GM18499 (cell line): ENCODE measurements at regions not wholly inside any gene's neighbourhood (a gene's known extent, or its start where the extent isn't known, plus 50 kb on each side); places are given as distances from the start of the nearest gene placed in this dataset.
"Not testable (repeated sequence)": the region's sequence is repeated elsewhere in the genome, so short reads cannot be mapped to it uniquely, and the experiment has no call there.

ENCODE experiments used
- ATAC-seq: cut with Tn5 transposase; IDR thresholded peaks from one replicate; pipeline ENCODE4 v1.9.1; 2021; ENCODE audit warnings: moderate number of reproducible peaks; ENCODE audit not compliant: insufficient read depth, unreplicated experiment

- not testable (repeated sequence) for ATAC-seq
Observed at GRCh38 chr7:66455432-66455831, 173.2 kb upstream of the KCTD7 start.

GRCh38 chr7:66456431-66456830 lies 172.2 kb upstream of the KCTD7 start:
- ATAC-seq = not testable (repeated sequence)

GRCh38 chr7:66458991-66459390 lies 169.7 kb upstream of the KCTD7 start:
- not testable (repeated sequence) for ATAC-seq

GRCh38 chr7:66459783-66460413 lies 168.8 kb upstream of the KCTD7 start:
- not testable (repeated sequence) for ATAC-seq

GRCh38 chr7:66460921-66461361 lies 167.7 kb upstream of the KCTD7 start:
- no peak for ATAC-seq

- ATAC-seq = not testable (repeated sequence)
Observed at GRCh38 chr7:66461397-66461796, 167.3 kb upstream of the KCTD7 start.

- not testable (repeated sequence) for ATAC-seq
Observed at GRCh38 chr7:66462831-66463230, 165.8 kb upstream of the KCTD7 start.

- no peak for ATAC-seq
Observed at GRCh38 chr7:66464059-66464458, 164.6 kb upstream of the KCTD7 start.

GRCh38 chr7:66466081-66466600 lies 162.5 kb upstream of the KCTD7 start:
- ATAC-seq = no peak

- ATAC-seq = no peak
Observed at GRCh38 chr7:66467887-66468286, 160.8 kb upstream of the KCTD7 start.

- not testable (repeated sequence) for ATAC-seq
Observed at GRCh38 chr7:66473064-66473463, 155.6 kb upstream of the KCTD7 start.

- ATAC-seq = no peak
Observed at GRCh38 chr7:66474441-66474840, 154.2 kb upstream of the KCTD7 start.

- ATAC-seq = not testable (repeated sequence)
Observed at GRCh38 chr7:66476056-66476455, 152.6 kb upstream of the KCTD7 start.

- ATAC-seq = not testable (repeated sequence)
Observed at GRCh38 chr7:66477822-66478397, 150.8 kb upstream of the KCTD7 start.

- not testable (repeated sequence) for ATAC-seq
Observed at GRCh38 chr7:66481229-66481628, 147.5 kb upstream of the KCTD7 start.

GRCh38 chr7:66489065-66489464 lies 139.6 kb upstream of the KCTD7 start:
- ATAC-seq = not testable (repeated sequence)

- not testable (repeated sequence) for ATAC-seq
Observed at GRCh38 chr7:66489741-66490140, 138.9 kb upstream of the KCTD7 start.

- ATAC-seq = not testable (repeated sequence)
Observed at GRCh38 chr7:66490979-66491378, 137.7 kb upstream of the KCTD7 start.

- not testable (repeated sequence) for ATAC-seq
Observed at GRCh38 chr7:66492405-66492804, 136.3 kb upstream of the KCTD7 start.

GRCh38 chr7:66493235-66494205 lies 135.2 kb upstream of the KCTD7 start:
- peak; percentile 91 for ATAC-seq

GRCh38 chr7:66497346-66497745 lies 131.3 kb upstream of the KCTD7 start:
- no peak for ATAC-seq
